ENCODE measurements at regions not wholly inside any gene's neighbourhood (a gene's known extent, or its start where the extent isn't known, plus 50 kb on each side); places are given as distances from the start of the nearest gene placed in this dataset.

DNA sequence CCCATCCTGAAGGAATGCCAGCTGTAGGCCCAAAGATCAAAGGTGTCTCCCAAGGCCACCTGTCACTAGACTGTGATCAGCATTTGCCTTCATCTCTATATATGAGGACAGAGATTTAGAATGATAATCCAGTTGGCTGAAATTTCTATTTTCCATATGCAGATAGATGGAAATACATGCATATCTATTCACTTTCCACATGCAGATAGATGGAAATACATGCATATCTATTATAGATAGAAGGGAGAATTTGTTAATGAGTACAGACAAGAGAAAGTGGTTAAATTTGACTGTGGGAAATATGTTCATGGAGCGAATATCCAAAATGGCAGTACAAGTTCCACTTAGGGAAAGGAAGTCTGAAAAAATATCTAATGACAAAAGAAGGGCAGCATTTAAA lies 762.2 kb downstream of the NLGN4Y start:
- TF ChIP-seq POLR2A (IDR thresholded peaks at IDR 0.05; ENCODE audit: low read depth, low read length) = no peak
- TF ChIP-seq POLR2AphosphoS5 (IDR thresholded peaks at IDR 0.05; ENCODE audit: low read depth, low read length) = no peak
- no peak for TF ChIP-seq TAF1 (IDR thresholded peaks at IDR 0.05; ENCODE audit: low read depth, low read length)
- no peak for TF ChIP-seq SPI1 (IDR thresholded peaks at IDR 0.05; ENCODE audit: low read depth, low read length)
- TF ChIP-seq PAX5 (IDR thresholded peaks at IDR 0.05; ENCODE audit: insufficient read depth, low read length, severe bottlenecking) = no peak

Data from GM12891 (cell line).